Cardiac muscle cell (in vitro differentiated cells and primary cell): ENCODE measurements at regions not wholly inside any gene's neighbourhood (a gene's known extent, or its start where the extent isn't known, plus 50 kb on each side); places are given as distances from the start of the nearest gene placed in this dataset.

ENCODE experiments used
- DNase-seq, 2 donors: peaks; one replicate each; pipeline versions ENCODE4 v3.0.0 to v3.0.0-alpha.2; 2010 to 2017; ENCODE audit warnings: low read depth in 1 of 2, low spot score in 1 of 2
- H3K27ac ChIP-seq: fragments of 200-600 bp; sonication (generic); 2 replicates; pipeline ENCODE4 v1.5.1; 2016
- H3K27me3 ChIP-seq: fragments of 200-600 bp; sonication (generic); 2 replicates; pipeline ENCODE4 v1.6.0; 2016; ENCODE audit warnings: control low read depth
- H3K36me3 ChIP-seq: fragments of 200-600 bp; sonication (generic); 2 replicates; pipeline ENCODE4 v1.5.1; 2016; ENCODE audit warnings: control low read depth
- H3K4me1 ChIP-seq: fragments of 200-600 bp; sonication (generic); 2 replicates; pipeline ENCODE4 v1.8.1; 2017; ENCODE audit warnings: low read depth, mild to moderate bottlenecking, mixed run types
- H3K4me3 ChIP-seq: fragments of 200-600 bp; sonication (generic); 2 replicates; pipeline ENCODE4 v1.5.1; 2016; ENCODE audit warnings: mild to moderate bottlenecking
- H3K9me3 ChIP-seq: fragments of 200-600 bp; sonication (generic); 2 replicates; pipeline ENCODE4 v1.5.1; 2017; ENCODE audit warnings: low read depth, mild to moderate bottlenecking, control low read depth
- CTCF ChIP-seq: IDR thresholded peaks from 2 replicates; pipeline ENCODE4 v1.5.1; 2012; ENCODE audit warnings: low read depth, mild to moderate bottlenecking, low read length

DNA sequence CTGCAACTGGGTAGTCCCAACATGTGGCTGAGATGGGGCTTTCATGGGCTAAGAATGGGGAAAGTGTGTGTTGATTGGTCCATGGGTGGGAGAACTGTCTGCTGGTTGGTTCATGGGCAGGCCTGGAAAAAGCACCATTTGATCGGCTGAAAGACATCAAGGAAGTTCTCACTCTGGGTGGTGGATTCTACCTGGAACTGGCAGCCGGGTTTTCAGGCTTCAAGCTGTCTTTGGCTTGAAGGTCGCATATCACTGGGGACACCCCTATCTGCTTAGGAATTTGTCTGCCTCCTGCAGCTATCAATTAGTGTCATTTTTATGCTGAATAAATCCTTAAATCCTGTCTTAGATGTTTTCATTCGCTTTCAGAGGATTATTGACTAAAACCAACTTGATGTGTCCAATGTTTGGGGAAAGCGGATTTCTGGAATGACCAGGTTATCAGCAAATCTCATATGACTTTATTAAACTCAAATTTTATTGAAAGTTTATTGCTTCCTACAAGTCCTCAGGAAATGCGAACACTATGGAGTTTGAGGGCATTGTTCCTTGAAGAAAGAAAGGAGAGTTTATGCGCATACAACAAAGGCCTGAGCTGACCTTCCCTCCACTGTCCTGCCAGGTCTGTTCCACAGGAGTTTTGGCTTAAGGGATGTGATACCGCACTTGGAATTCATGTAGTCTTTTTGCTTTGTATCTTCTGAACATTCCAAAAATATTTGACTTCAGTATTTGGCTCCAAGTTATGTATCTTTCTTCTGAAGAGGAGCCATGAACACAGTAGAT, 451.1 kb downstream of the TUSC1 start:
- TF ChIP-seq CTCF = no peak
- DNase-seq = no peak

GRCh38 chr9:25225938-25226760, 452.1 kb downstream of the TUSC1 start:
- H3K27ac ChIP-seq = no peak overlapping the region
- DNase-seq = no peak
- TF ChIP-seq CTCF = no peak
- H3K9me3 ChIP-seq = no peaks in the 10 kb centered on the region
- H3K36me3 ChIP-seq = no peaks in the 10 kb centered on the region
- H3K4me3 ChIP-seq = no peak overlapping the region
- H3K27me3 ChIP-seq = no peaks in the 10 kb centered on the region
- H3K4me1 ChIP-seq = no peaks in the 10 kb centered on the region

More for the DNA sequence above, 451.1 kb downstream of the TUSC1 start:
- no peak overlapping the region for H3K4me3 ChIP-seq
- H3K27me3 ChIP-seq = no peaks in the 10 kb centered on the region
- no peaks in the 10 kb centered on the region for H3K9me3 ChIP-seq
- H3K36me3 ChIP-seq = no peaks in the 10 kb centered on the region
- H3K27ac ChIP-seq = no peak overlapping the region
- H3K4me1 ChIP-seq = no peaks in the 10 kb centered on the region

GRCh38 chr9:25224996-25225395, 453.2 kb downstream of the TUSC1 start:
- no peak for TF ChIP-seq CTCF
- no peak for DNase-seq
- no peaks in the 10 kb centered on the region for H3K4me1 ChIP-seq
- H3K36me3 ChIP-seq = no peaks in the 10 kb centered on the region
- no peak overlapping the region for H3K27ac ChIP-seq
- no peak overlapping the region for H3K4me3 ChIP-seq
- no peaks in the 10 kb centered on the region for H3K27me3 ChIP-seq
- no peaks in the 10 kb centered on the region for H3K9me3 ChIP-seq

GRCh38 chr9:25224309-25224708, 453.9 kb downstream of the TUSC1 start:
- no peaks in the 10 kb centered on the region for H3K36me3 ChIP-seq
- H3K27me3 ChIP-seq = no peaks in the 10 kb centered on the region
- no peak for TF ChIP-seq CTCF
- H3K4me3 ChIP-seq = no peak overlapping the region
- H3K4me1 ChIP-seq = no peaks in the 10 kb centered on the region
- H3K9me3 ChIP-seq = no peaks in the 10 kb centered on the region
- no peak overlapping the region for H3K27ac ChIP-seq
- no peak for DNase-seq

- Histone ChIP-seq H3K27ac (no peak overlapping the region), H3K4me3 (no peak overlapping the region), H3K9me3 (no peaks in the 10 kb centered on the region), H3K36me3 (no peaks in the 10 kb centered on the region), H3K4me1 (peaks cover 11% of the 10 kb centered on the region), H3K27me3 (no peaks in the 10 kb centered on the region)
- no peak for TF ChIP-seq CTCF
- DNase-seq = no peak
These were observed 465.9 kb downstream of the TUSC1 start for GRCh38 chr9:25212361-25212760.
